T47D (cell line): ENCODE measurements at regions not wholly inside any gene's neighbourhood (a gene's known extent, or its start where the extent isn't known, plus 50 kb on each side); places are given as distances from the start of the nearest gene placed in this dataset.
A peak's percentile ranks its signal among the peaks of the same experiment; 100 is the strongest.
"Not testable (repeated sequence)": the region's sequence is repeated elsewhere in the genome, so short reads cannot be mapped to it uniquely, and the experiment has no call there.

Experiments used
- DNase-seq, 2 experiments: peaks; one replicate each; pipeline versions ENCODE4 v3.0.0 to v3.0.0-alpha.2; 2011 to 2012; ENCODE audit warnings: low read depth in 1 of 2, low spot score in 1 of 2
- JUND ChIP-seq: IDR thresholded peaks from 2 replicates; pipeline ENCODE4 v1.6.1; 2012; ENCODE audit warnings: low read depth
- in situ Hi-C: cut with HindIII; loops from 2 replicates; pipeline ENCODE4 v1.10.0; 2016; ENCODE audit warnings: low sequenced_read_pairs, low pct_unique_long_range_greater_than_20kb

- no peak for DNase-seq
- no peak for TF ChIP-seq JUND
- in situ Hi-C loops = no loop called here
These were observed 123.2 kb downstream of the RTP4 start for GRCh38 chr3:187491371-187491770.

GRCh38 chr3:187490366-187490765, 122.2 kb downstream of the RTP4 start:
- in situ Hi-C loops = no loop called here
- TF ChIP-seq JUND = no peak
- no peak for DNase-seq

GRCh38 chr3:187484547-187485295, 116.5 kb downstream of the RTP4 start:
- in situ Hi-C loops = no loop called here
- no peak for DNase-seq
- TF ChIP-seq JUND = no peak

GRCh38 chr3:187481426-187481825, 113.2 kb downstream of the RTP4 start:
- DNase-seq = no peak
- no peak for TF ChIP-seq JUND
- in situ Hi-C loops = no loop called here

GRCh38 chr3:187475613-187476012, 107.4 kb downstream of the RTP4 start:
- in situ Hi-C loops = not testable (repeated sequence)
- peak in 1 of 2 experiments; percentile 16 for DNase-seq

GRCh38 chr3:187473778-187474406, 105.7 kb downstream of the RTP4 start:
- in situ Hi-C loops = no loop called here
- DNase-seq = peak in 1 of 2 experiments; percentile 21
- no peak for TF ChIP-seq JUND

GRCh38 chr3:187466306-187466705, 98.1 kb downstream of the RTP4 start:
- in situ Hi-C loops, DNase-seq: not testable (repeated sequence)

GRCh38 chr3:187465503-187465902, 97.3 kb downstream of the RTP4 start:
- in situ Hi-C loops = no loop called here
- DNase-seq = no peak
- TF ChIP-seq JUND = no peak

GRCh38 chr3:187464682-187465081, 96.5 kb downstream of the RTP4 start:
- in situ Hi-C loops = no loop called here
- no peak for DNase-seq
- no peak for TF ChIP-seq JUND

GRCh38 chr3:187458921-187459320, 90.7 kb downstream of the RTP4 start:
- in situ Hi-C loops = no loop called here
- no peak for DNase-seq
- no peak for TF ChIP-seq JUND

GRCh38 chr3:187458383-187458782, 90.2 kb downstream of the RTP4 start:
- in situ Hi-C loops = no loop called here
- TF ChIP-seq JUND = no peak
- no peak for DNase-seq

GRCh38 chr3:187456250-187456649, 88.1 kb downstream of the RTP4 start:
- peak in 1 of 2 experiments; percentile 10 for DNase-seq
- TF ChIP-seq JUND = no peak
- in situ Hi-C loops = no loop called here

GRCh38 chr3:187454085-187454815, 86.1 kb downstream of the RTP4 start:
- no peak for TF ChIP-seq JUND
- no peak for DNase-seq
- in situ Hi-C loops = no loop called here
